ENCODE measurements at regions not wholly inside any gene's neighbourhood (a gene's known extent, or its start where the extent isn't known, plus 50 kb on each side); places are given as distances from the start of the nearest gene placed in this dataset.

DNA sequence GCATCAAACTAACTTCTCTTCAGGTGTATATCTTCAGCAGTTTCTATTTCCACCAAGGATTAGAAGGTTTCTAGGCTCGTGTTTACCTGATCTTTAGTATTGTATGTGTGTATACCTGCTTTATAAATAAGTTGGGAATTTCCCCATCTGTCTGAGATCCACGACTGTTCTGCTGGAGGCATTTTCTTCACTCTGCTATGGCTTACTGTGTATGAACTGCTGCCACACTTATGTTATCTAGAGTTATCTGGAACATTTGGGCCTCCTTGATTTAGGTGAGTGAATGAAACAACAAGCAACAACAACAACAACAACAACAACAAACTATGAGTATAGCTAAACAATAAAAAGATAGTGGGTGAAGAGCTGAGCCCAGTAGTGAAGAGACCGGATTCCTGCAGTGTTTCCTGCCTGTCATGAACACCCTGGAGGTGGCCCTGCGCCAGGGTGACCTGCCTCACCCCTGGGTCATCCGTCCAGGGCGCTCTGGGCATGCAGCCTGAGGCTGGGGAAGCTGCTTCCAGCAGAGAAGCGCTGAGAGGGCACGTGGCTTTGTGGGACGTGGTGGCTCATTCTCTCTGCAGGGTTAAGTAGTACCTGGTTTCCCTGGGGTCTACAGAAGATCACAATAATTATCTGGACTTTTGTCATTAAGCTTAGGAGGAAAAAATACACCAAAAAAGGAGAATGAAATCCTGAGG, 56.1 kb upstream of the GATA6 start:
- no peak for DNase-seq (ENCODE audit: low read depth)

DNA sequence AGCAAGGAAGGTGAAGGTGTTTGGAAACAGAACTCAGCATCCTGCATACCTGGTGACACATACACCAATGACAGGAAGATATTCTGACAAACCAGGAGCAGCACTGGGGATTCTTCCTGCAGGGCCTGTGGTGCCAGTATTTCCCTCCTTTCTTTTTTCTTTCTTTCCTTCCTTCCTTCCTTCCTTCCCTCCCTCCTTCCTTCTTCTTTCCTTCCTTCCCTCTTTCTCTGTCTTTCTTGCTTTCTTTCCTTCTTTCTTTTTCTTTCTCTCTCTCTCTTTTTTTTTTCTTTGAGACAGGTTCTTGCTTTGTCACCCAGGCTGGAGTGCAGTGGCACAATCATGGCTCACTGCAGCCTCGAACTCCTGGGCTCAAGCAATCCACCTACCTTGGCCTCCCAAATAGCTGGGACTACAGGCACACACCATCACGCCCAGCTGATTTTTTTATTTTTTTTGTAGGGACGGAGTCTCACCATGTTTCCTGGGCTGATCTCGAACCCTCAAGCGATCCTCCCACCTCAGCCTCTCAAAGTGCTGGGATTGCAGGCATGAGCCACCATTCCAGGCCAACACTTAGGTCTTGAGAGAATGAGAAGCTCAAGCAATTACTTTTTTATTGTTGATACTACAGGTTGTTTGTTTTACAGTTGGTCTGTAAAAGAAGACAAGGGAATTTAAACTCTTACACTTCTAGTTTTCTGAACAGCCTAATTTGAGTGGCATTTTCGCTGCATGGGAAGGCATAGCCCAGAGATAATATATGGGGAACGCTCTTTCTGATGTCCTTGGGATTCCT, 54.7 kb upstream of the GATA6 start:
- DNase-seq (ENCODE audit: low read depth): no peak

DNA sequence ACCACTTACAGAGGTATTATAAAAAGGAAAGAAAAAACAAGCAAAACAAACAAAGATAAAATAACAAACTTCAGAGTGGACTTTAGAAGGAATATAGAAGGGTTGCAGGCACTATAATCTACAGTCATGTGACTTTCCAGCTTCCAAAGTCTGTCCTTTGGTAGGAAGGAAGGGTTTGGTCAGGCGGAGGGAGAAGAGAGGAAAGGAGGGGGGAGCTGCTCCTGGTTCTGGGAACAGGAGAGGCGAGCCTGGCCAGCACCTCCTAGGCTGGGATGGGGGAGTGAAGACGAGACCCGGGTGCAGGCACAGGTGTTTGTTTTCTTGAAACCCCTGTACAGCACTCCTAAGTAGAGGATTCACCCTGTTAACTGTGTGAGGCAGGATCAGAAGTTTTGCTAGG, 53.8 kb upstream of the GATA6 start:
- DNase-seq (ENCODE audit: low read depth): no peak

Data from LHCN-M2 (cell line).